HG02870 (cell line): ENCODE measurements at regions not wholly inside any gene's neighbourhood (a gene's known extent, or its start where the extent isn't known, plus 50 kb on each side); places are given as distances from the start of the nearest gene placed in this dataset.
"Not testable (repeated sequence)": the region's sequence is repeated elsewhere in the genome, so short reads cannot be mapped to it uniquely, and the experiment has no call there.

Source experiments
- ATAC-seq: cut with Tn5 transposase; IDR thresholded peaks from one replicate; pipeline ENCODE4 v1.9.1; 2021; ENCODE audit warnings: mild to moderate bottlenecking, moderate library complexity; ENCODE audit not compliant: unreplicated experiment

DNA sequence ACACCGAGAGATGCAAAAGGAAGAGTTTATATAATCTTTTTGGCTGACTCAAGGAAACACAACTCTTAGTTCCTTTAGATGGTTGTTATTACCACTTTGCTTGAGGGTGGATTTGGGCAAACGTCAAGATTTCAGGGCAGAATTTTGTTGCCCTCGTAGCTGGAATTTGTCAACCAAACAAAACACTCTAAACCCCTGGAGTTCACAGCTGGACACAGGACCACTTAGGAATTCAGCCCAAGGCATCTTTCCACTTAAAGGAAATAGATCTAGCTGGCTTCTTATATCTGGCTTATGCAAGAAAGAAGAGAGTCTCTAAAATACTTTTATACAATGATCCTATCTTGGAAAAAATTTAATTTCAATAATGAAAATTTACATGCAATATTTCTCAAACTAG is 237.8 kb upstream of the LRIG3 start:
- no peak for ATAC-seq

DNA sequence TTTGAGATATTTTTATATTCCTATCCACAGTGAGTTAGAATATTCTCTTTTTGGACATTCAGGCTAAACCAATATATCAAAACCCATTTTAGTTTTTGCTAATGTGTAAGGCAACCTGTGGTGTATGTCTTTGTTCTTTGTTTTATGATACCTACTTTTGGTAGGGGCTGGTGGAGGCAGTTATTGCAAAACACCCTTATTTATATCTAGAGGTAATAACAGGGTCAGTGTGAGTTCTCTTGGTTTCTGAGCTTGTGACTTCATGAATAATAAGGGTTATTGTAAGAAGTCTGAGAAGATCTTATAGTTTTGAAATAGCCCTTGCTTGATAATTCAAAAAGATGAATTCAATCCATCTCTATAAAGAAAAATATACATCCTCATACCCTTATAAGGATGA is 235.1 kb upstream of the LRIG3 start:
- ATAC-seq = no peak

DNA sequence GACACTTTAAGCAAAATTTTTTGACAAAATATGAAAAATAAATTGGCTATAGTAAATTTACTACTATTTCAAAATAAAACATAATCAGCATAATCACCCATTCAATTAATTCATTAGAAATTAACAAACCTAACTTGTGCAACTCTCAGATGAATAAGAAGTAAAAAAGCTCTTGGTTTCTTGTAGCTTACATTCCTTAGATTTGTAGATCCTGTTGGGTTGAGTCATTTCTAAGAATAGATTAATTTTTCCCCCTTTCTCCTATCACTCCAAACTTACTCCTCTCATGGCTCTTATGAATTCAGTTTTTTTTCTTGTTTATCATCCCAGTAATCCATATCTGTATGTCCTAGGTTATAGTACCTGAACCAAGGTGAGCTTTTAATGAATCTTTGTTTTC is 230.9 kb upstream of the LRIG3 start:
- no peak for ATAC-seq

DNA sequence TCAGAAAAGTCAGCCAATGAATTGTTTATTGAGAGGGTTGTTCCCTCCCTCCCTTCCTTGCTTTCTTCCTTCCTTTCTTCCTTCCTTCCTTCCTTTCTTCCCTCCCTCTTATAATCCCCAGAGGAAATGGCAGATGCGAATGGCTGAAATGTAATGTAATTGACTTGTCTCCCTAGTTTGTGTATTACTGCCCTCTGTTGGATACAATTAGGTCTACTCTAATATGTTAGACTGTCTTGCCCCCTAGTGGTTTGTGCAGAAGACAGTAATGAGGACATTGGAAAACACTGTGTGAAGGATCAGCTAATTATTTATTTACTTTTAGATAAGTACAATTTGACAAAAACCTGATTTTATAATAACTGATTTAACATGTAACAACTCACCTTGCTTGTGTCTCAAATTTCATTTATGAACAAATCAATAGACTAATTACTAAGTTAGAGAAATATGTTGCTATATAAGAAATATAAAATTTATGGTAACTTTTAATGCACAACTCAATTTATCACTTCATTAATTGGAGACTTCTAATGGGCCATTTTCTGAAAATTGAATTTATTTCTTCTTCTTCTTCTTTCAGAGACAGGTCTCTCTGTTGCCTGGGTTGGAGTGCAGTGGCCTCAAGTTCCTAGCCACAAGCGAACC is 229.8 kb upstream of the LRIG3 start:
- peak; percentile 100 for ATAC-seq

DNA sequence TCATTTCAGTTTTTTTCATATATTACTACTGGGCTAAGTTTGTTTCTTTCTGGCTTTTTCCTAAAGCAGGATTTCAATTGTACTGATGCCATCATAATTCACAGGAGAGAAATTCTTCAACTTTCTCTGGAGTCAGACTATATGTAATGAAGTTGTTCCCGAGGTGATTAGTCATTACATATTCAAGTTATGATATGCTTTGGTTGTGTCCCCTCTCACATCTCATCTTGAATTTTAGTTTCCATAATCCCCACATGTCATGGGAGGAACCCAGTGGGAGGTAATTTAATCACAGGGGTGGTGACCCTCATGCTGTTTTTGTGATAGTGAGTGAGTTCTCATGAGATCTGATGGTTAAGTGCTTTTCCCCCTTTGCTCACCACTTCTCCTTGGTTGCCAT is 227.5 kb upstream of the LRIG3 start:
- no peak for ATAC-seq

DNA sequence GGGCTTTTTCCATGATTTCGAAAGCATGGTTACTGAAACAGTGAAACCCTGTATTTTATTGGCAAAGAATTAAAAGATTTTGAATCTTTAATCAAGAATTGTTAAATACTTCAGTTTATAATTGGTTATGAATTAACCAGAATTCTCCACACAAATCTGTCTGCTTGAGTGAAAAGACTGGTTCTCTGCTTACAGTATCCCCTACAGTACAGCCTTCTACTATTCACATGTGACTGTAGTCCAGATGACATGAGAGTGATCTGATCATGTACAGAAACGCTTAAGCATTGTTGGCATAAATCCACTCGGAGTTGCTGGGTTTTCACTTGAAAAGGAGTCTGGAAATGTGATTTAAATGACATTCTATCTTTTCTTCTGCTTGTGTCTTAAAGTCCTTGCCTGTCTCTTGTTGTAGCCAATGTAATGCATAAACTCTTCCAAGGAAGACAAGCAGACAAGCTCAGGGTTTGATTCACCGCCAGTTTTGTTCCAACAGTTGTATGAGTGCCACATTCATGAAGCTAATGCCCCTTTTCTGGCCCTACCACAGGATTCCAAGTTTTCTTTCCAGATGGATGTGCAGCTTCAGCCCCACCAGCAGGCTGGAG is 222.0 kb upstream of the LRIG3 start:
- ATAC-seq = no peak

DNA sequence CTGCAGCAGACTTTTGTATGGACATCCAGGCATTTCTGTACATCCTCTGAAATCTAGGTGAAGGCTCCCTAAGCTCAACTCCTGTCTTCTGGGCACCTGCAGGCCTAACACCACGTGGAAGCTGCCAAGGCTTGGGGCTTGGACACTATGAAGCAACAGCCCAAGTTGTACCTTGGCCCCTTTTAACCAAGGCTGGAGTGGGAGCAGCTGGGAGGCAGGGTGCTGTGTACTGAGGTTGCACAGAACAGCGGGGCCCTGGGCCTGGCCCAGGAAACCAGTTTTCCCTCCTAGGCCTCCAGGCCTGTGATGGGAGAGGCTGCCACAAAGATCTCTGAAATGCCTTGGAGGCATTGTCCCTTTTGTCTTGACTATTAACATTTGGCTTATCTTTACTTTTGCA is 214.4 kb upstream of the LRIG3 start:
- no peak for ATAC-seq

DNA sequence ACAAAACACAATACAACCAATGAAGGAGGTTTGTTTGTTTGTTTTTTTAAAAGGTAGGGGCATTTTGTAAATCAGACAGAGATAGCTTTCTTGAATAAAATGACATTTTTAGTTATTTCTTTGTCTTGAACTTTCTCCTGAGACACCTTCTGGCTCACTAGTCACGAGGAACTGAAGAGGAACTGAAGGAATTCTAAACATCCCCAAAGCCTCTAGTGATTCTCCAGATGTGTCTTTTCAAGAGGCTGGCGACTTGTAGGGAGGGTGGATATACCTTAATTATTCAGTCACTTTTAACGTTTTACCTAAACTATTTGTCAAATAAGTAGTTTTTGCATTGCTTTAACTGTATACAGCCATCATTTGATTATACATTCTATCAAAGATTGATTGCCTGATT is 211.2 kb upstream of the LRIG3 start:
- no peak for ATAC-seq

DNA sequence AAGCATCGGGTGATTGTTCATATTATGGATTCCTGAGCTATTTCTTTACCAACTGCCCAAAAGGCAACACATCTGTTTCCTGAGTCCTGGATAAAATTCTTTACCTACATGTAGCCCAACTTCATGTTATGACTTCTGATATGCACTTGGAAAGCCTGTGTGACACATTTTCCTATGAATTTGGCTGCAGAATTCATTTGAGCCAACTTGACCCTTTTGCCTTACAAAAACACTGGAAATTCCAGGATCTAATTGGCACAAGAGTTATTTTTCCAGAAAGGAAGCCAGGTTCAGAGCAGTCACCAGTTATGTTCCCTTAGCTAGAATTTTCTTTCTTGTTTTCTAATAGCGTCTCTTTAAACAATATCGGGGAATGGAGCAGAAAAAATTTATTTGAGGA is 202.5 kb upstream of the LRIG3 start:
- ATAC-seq = no peak

DNA sequence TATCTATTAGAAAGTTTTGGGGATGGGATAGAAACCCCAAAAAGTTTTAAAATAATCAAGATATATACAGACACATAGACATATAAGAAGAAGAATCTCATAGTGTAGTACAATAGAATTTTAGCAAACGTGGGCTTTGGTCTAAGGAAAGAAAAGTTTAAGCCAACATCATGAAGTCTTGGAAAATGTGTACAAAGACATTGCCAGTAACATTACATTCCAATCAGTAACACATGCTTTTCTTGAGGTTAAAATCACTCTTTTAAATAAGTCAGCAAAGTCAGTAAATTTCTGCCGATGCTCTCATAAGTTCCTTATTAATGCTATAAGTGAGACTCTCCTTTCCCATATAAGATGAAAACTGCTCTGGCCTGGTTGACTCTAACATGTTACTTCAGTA is 201.1 kb upstream of the LRIG3 start:
- no peak for ATAC-seq

DNA sequence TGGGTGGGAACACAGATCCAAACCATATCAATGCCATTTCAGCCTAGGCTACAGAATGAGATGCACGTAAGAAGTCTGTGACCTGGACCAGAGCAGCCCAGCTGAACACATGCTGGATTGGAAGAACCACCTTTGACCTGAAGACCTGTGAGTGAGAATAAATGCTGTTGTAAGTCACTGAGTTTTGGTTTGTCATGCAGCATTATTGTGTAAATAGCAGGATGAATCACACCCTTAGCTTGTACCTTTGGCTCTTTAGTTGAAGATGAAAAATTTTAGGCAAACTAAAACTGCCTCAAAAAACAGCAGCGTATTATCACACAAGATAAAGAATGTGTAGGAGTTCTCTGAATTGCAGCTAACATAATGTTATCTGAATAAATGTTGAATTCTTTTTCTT is 199.4 kb upstream of the LRIG3 start:
- no peak for ATAC-seq

DNA sequence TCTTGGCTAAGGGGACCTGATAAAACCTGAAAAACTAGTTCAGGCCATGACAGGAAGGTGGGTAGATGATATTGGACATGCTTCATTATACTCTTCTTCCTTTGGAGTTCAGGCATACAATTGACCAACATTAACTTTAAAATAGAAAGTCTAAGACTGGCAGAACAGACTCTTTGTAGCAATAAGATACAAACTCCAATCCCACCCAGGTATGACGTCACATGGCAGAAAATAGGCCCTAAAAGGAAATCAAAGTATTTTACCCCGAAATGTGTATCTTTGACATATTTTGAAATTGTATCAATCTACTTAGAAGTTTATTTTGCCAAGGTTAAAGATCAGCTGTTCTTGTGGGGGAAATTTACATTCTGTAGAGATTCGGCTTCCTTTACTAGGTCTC is 198.1 kb upstream of the LRIG3 start:
- no peak for ATAC-seq

DNA sequence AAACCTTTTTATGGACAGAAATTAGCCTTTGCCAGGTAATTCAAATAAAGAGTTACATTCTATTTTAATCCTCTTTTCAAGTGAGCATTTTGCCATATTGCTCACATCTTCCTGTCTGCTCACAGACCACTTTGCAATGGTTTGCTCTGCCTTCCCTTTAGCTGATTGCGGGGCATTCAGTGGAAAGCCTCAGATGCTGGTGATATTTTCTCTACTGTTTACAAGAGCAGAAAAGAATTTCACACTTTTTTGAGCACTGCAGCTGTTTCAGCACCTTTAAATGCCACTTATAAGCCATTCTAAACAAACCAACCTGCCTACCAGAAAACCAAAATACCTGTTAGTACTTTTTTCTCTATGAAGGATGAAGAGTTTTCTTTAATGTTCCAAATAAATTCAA is 195.7 kb upstream of the LRIG3 start:
- no peak for ATAC-seq

DNA sequence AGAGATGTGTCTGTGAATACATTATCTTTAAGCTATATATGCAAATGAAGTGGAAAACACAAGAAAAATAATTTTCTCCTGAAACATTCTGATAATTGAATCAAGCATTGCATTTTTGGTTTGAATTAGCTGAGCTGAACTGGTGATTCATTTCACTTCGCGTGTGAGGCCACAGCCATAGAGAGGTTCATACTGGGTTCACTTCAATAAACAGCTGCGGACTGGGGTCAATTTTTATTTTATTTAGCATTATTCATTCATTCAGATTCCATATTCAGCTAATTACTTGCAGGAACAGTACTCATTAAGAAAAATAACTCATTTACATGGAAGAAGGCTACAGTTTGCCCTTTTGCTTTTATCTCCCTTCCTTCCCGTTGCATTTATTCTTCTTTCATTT is 195.2 kb upstream of the LRIG3 start:
- ATAC-seq = no peak

DNA sequence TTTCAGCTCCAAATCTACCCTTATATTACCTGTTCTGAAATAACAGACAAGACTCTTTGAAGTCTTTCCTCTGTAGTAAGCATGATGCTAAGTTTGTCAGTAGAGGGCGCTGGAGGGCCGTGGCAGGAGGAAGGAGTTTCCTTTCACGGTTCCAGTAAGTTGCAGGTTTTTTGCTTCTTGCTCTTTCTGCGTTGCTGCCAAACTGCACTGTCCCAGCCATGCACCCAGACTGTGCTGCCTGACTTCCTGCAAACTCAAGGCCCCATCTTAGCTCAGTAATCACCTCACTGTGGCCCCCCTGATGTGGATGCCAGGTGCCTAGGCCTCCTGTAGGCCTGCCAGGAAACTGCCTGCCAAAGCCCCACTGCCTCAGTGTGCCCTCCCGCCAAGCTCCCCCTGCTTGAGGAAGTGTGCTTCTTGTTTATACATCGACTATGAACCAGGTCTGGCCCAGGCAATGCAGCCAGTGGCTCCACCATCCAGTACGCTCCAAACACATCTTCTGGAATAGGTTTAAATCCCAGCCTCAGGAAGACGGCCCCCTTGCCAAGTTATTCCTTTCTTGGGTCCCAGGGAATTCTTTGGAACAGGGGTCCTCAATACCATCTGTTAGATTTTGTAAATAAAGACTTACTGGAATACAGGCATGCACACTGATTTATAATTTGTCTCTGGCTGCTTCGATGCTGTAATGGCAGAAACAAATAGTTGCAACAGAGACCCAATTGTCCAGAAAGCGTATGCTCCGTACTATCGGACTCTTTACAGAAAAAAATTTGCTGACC is 193.7 kb upstream of the LRIG3 start:
- peak; percentile 84 for ATAC-seq

DNA sequence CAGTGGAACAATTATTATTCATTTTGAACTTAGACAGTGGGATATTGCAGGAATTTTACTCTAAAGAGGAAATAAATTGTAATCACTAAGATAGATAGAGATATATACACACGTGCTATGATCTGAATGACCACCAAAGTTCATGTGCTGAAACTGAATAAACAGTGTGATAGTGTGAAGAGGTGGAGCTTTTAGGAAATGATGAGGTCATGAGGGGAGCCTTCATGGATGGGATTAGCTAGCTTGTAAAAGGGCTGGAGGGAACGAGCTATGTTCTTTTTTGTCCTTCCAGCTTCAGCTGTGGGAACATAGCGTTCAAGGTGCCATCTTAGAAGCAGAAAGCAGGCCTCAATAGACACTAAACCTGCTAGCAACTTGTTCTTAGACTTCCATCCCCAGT is 191.5 kb upstream of the LRIG3 start:
- no peak for ATAC-seq

DNA sequence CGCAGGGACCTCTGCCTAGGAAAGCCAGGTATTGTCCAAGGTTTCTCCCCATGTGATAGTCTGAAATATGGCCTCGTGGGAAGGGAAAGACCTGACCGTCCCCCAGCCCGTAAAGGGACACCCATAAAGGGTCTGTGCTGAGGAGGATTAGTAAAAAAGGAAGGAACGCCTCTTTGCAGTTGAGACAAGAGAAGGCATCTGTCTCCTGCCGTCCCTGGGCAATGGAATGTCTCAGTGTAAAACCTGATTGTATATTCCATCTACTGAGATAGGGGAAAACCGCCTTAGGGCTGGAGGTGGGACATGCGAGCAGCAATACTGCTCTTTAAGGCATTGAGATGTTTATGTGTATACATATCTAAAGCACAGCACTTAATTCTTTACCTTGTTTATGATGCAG is 188.2 kb upstream of the LRIG3 start:
- not testable (repeated sequence) for ATAC-seq

DNA sequence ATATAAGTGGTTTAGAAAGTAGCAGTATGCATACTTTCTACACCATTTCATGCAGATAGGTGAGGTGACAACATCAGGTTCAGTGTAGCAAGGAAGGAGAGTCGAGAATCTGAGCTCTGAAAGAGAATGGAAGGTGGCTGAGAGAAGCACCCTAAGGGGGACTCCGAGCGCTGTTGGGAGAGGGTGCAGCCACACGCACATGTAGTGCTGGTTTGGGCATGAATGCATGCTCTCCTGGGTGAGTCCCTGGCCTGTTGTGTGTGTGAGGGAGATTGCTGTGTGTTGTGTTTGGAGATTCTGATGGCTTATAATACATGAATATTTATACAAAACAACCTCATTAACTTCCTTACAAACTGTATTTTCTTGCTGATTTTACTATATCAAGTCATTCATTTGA is 180.3 kb upstream of the LRIG3 start:
- ATAC-seq = no peak

DNA sequence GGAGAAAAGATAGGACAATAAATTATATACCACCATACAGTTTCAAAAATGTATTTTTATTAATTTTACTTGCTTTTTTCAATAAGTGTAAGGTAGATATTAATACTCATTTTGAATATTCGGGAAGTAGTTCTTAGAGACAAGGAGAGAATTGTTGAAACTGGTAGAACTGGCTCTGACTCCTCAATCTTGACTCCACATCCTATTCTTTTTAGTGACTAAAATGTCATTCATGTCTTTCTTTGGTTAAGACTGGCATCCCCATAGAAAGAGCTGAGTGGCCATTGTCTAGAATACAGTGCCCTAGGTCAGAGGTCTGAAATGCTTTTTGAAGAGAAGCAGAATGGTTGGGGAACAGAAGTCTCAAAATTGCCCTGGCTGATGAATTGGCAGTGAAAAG is 177.6 kb upstream of the LRIG3 start:
- no peak for ATAC-seq

DNA sequence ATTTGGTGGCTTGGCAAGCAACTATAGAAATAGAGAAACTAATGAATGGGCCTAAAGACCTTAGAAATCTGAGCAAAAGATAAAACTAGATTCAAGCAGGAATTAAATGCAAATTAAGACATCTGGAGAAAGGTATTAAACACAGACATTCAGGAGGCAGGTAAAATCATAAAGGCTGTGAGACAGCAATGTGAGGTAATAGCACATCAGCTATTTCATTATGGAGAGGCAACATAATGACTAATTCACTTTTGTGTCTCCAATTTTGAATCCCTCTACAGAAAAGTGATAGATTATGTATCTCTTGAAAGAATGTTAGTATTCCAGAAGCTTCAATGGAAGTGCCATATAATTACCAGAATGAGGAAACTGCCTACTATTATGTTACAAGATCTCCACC is 175.9 kb upstream of the LRIG3 start:
- ATAC-seq = no peak

DNA sequence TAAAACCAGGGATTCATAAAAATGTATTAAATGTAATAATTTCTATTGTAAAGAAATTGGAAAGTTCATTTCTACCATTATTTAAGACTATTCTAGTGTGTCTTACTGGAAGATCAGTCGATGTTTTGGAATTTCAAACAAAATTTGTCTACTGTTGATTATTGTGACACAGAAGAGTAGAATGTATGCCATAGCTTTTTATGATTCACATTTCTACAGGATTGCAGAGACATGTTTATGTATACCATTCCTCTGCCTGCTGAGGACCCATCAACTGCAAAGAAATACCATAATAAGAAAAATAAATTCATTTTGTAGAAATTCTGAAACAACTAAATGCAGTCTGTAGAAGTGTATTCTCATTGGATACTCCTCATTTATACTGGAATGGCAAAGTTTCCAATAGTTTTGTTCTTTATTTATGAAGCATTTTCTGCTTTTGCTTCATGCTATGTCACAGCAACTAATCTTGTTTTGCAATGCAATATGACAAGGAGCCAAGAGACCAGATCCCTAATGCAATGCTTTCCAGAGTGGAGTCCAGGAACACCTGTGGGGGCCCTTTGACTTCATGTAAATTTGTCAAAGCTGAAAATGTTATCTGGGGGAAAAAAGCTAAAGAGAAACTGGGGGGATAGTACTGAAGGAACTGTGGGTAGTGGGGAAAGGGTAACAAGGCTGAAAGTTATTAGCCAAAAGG is 172.9 kb upstream of the LRIG3 start:
- no peak for ATAC-seq

DNA sequence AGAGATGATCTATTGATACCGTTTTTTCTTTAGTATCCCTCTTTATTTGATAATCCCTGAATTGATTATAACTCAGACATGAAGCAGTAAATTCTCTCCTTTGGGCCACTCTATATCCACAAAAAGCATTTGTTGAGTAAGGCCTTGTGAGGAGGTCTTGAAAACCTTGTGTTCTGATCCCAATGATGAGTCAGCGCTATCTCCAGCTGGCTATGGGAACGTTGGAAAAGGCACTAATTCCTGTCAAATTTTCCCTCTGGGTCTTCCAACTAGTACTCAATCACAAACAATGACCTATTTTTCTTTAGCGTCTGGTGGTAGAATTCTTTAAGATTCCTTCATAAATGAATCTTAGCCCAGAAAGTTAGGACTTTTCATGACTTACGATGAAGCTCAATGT is 168.4 kb upstream of the LRIG3 start:
- no peak for ATAC-seq
